HEK293 (cell line): ENCODE measurements at regions not wholly inside any gene's neighbourhood (a gene's known extent, or its start where the extent isn't known, plus 50 kb on each side); places are given as distances from the start of the nearest gene placed in this dataset.

ENCODE experiments used
- CTCF ChIA-PET: fragments of 350-600 bp; formaldehyde crosslinking; extraction: SDS; loops from one replicate; lab custom pipeline; 2021; ENCODE audit warnings: antibody characterized with exemption; lab: Yijun Ruan, JAX
- POLR2A ChIA-PET: fragments of 300-600 bp; formaldehyde crosslinking; extraction: SDS; loops from one replicate; lab custom pipeline; 2020; ENCODE audit warnings: antibody characterized with exemption, inconsistent platforms; lab: Yijun Ruan, JAX
- H3K27ac ChIP-seq: fragments of 200-500 bp; sonication (Bioruptor generic); 2 replicates; pipeline ENCODE4 v1.5.1; 2014; ENCODE audit warnings: low read depth, low read length, control low read depth, inconsistent platforms; ENCODE audit errors: extremely low read depth
- H3K36me3 ChIP-seq, 2 experiments: fragments of 200-500 bp in 1 of 2; sonication (Bioruptor generic) in 1 of 2; 1 replicate in 1 of 2; 2 replicates in 1 of 2; pipeline ENCODE4 v1.5.1; 2014 to 2017; ENCODE audit warnings: inconsistent platforms in 2 of 2, low read length in 2 of 2; ENCODE audit not compliant: control insufficient read depth in 2 of 2, insufficient read depth in 1 of 2
- H3K4me1 ChIP-seq: fragments of 200-500 bp; sonication (Bioruptor generic); 2 replicates; pipeline ENCODE4 v1.5.1; 2014; ENCODE audit warnings: mild to moderate bottlenecking, low read length, inconsistent platforms; ENCODE audit not compliant: control insufficient read depth, insufficient read depth
- H3K4me3 ChIP-seq: 2 replicates; pipeline ENCODE4 v1.5.1; 2011; ENCODE audit warnings: low read depth, mild to moderate bottlenecking, control low read depth, low read length, moderate library complexity
- H3K9me3 ChIP-seq: fragments of 200-500 bp; sonication (Bioruptor generic); 2 replicates; pipeline ENCODE4 v1.5.1; 2014; ENCODE audit warnings: low read depth, low read length, inconsistent platforms; ENCODE audit not compliant: control insufficient read depth, insufficient read depth
- GFI1B ChIP-seq: fragments of 450-650 bp; formaldehyde crosslinking; IDR thresholded peaks from 2 replicates; pipeline ENCODE4 v1.5.1; 2016; ENCODE audit warnings: missing biosample characterization, missing genetic modification characterization
- KLF1 ChIP-seq: fragments of 450-650 bp; formaldehyde crosslinking; IDR thresholded peaks from 2 replicates; pipeline ENCODE4 v1.5.1; 2016; ENCODE audit warnings: missing biosample characterization, missing genetic modification characterization
- KLF16 ChIP-seq: fragments of 450-650 bp; formaldehyde crosslinking; IDR thresholded peaks from 2 replicates; pipeline ENCODE4 v1.5.1; 2017; ENCODE audit warnings: missing biosample characterization, missing genetic modification characterization
- OSR2 ChIP-seq: fragments of 450-650 bp; formaldehyde crosslinking; IDR thresholded peaks from 2 replicates; pipeline ENCODE4 v1.5.1; 2016; ENCODE audit warnings: missing biosample characterization, missing genetic modification characterization
- PRDM6 ChIP-seq: fragments of 450-650 bp; formaldehyde crosslinking; IDR thresholded peaks from 2 replicates; pipeline ENCODE4 v1.5.1; 2017; ENCODE audit warnings: missing biosample characterization, missing genetic modification characterization
- SCRT1 ChIP-seq: fragments of 450-650 bp; formaldehyde crosslinking; IDR thresholded peaks from 2 replicates; pipeline ENCODE4 v1.5.1; 2016; ENCODE audit warnings: missing biosample characterization, missing genetic modification characterization, borderline replicate concordance
- TCF7L2 ChIP-seq: IDR thresholded peaks from 2 replicates; pipeline ENCODE4 v1.6.1; 2011; ENCODE audit warnings: low read depth, mild to moderate bottlenecking, inconsistent platforms, low read length, moderate library complexity, borderline replicate concordance
- ZBTB6 ChIP-seq: fragments of 450-650 bp; formaldehyde crosslinking; IDR thresholded peaks from 2 replicates; pipeline ENCODE4 v1.5.1; 2017; ENCODE audit warnings: missing biosample characterization, missing genetic modification characterization
- ZFP37 ChIP-seq: fragments of 450-650 bp; formaldehyde crosslinking; IDR thresholded peaks from 2 replicates; pipeline ENCODE4 v1.5.1; 2016; ENCODE audit warnings: missing biosample characterization, missing genetic modification characterization
- ZFP41 ChIP-seq: fragments of 450-650 bp; formaldehyde crosslinking; IDR thresholded peaks from 2 replicates; pipeline ENCODE4 v1.5.1; 2016; ENCODE audit warnings: missing biosample characterization, missing genetic modification characterization, borderline replicate concordance
- ZIC2 ChIP-seq: fragments of 450-650 bp; formaldehyde crosslinking; IDR thresholded peaks from 2 replicates; pipeline ENCODE4 v1.5.1; 2016; ENCODE audit warnings: missing biosample characterization, missing genetic modification characterization
- ZNF148 ChIP-seq: fragments of 450-650 bp; formaldehyde crosslinking; IDR thresholded peaks from 2 replicates; pipeline ENCODE4 v1.5.0; 2017; ENCODE audit warnings: missing biosample characterization, missing genetic modification characterization, borderline replicate concordance
- ZNF174 ChIP-seq: fragments of 450-650 bp; formaldehyde crosslinking; IDR thresholded peaks from 2 replicates; pipeline ENCODE4 v1.5.0; 2017; ENCODE audit warnings: missing biosample characterization, mild to moderate bottlenecking, missing genetic modification characterization
- ZNF221 ChIP-seq: fragments of 450-650 bp; formaldehyde crosslinking; IDR thresholded peaks from 2 replicates; pipeline ENCODE4 v1.5.1; 2017; ENCODE audit warnings: missing biosample characterization, missing genetic modification characterization, borderline replicate concordance
- ZNF274 ChIP-seq, 2 experiments: fragments of 200-500 bp in 1 of 2; fragments of 450-650 bp in 1 of 2; sonication (Bioruptor generic) in 1 of 2; formaldehyde crosslinking in 1 of 2; IDR thresholded peaks; 2 replicates each; pipeline versions ENCODE4 v1.5.1 to v1.6.1; 2014 to 2016; ENCODE audit warnings: borderline replicate concordance in 1 of 2, inconsistent platforms in 1 of 2, low read length in 1 of 2, missing biosample characterization in 1 of 2, missing genetic modification characterization in 1 of 2
- ZNF366 ChIP-seq: fragments of 450-650 bp; formaldehyde crosslinking; conservative IDR thresholded peaks from 2 replicates; pipeline ENCODE4 v1.5.1; 2016; ENCODE audit warnings: missing biosample characterization, missing genetic modification characterization
- ZNF391 ChIP-seq: fragments of 450-650 bp; formaldehyde crosslinking; IDR thresholded peaks from 2 replicates; pipeline ENCODE4 v1.5.1; 2016; ENCODE audit warnings: low read depth, missing biosample characterization, missing genetic modification characterization, borderline replicate concordance
- ZNF518A ChIP-seq: fragments of 450-650 bp; formaldehyde crosslinking; conservative IDR thresholded peaks from 2 replicates; pipeline ENCODE4 v1.5.1; 2016; ENCODE audit warnings: low read depth, missing biosample characterization, missing genetic modification characterization
- ZNF521 ChIP-seq: fragments of 450-650 bp; formaldehyde crosslinking; IDR thresholded peaks from 2 replicates; pipeline ENCODE4 v1.5.1; 2017; ENCODE audit warnings: missing biosample characterization, mild to moderate bottlenecking, missing genetic modification characterization
- ZNF549 ChIP-seq: fragments of 450-650 bp; IDR thresholded peaks from 2 replicates; pipeline ENCODE4 v1.5.1; 2018; ENCODE audit warnings: missing biosample characterization, missing genetic modification characterization, mild to moderate bottlenecking, inconsistent platforms, moderate library complexity
- ZNF580 ChIP-seq: fragments of 450-650 bp; formaldehyde crosslinking; IDR thresholded peaks from 2 replicates; pipeline ENCODE4 v1.5.1; 2016; ENCODE audit warnings: missing biosample characterization, missing genetic modification characterization
- ZNF596 ChIP-seq: fragments of 450-650 bp; IDR thresholded peaks from 2 replicates; pipeline ENCODE4 v1.5.0; 2018; ENCODE audit warnings: missing biosample characterization, mild to moderate bottlenecking, missing genetic modification characterization, moderate library complexity
- ZNF621 ChIP-seq: fragments of 450-650 bp; formaldehyde crosslinking; IDR thresholded peaks from 2 replicates; pipeline ENCODE4 v1.5.1; 2017; ENCODE audit warnings: missing biosample characterization, missing genetic modification characterization
- ZNF670 ChIP-seq: fragments of 450-650 bp; formaldehyde crosslinking; IDR thresholded peaks from 2 replicates; pipeline ENCODE4 v1.5.1; 2016; ENCODE audit warnings: missing biosample characterization, missing genetic modification characterization, low read depth
- ZNF791 ChIP-seq: fragments of 450-650 bp; formaldehyde crosslinking; IDR thresholded peaks from 2 replicates; pipeline ENCODE4 v1.5.1; 2016; ENCODE audit warnings: missing biosample characterization, missing genetic modification characterization
- ZNF792 ChIP-seq: fragments of 450-650 bp; formaldehyde crosslinking; IDR thresholded peaks from 2 replicates; pipeline ENCODE4 v1.5.1; 2016; ENCODE audit warnings: missing biosample characterization, missing genetic modification characterization
- ZNF837 ChIP-seq: fragments of 450-650 bp; formaldehyde crosslinking; IDR thresholded peaks from 2 replicates; pipeline ENCODE4 v1.5.1; 2016; ENCODE audit warnings: missing biosample characterization, missing genetic modification characterization

GRCh38 chr3:124453189-124453588 lies 277.1 kb upstream of the UMPS start:
- H3K9me3 ChIP-seq = no peaks in the 10 kb centered on the region
- TF ChIP-seq ZIC2 (tag by site-specific recombination) = no peak
- TF ChIP-seq ZNF791 (tag by site-specific recombination) = no peak
- no peak for TF ChIP-seq ZNF521
- no peak for TF ChIP-seq ZNF580
- TF ChIP-seq ZNF621 (tag by site-specific recombination) = no peak
- no peak for TF ChIP-seq GFI1B
- no peak for TF ChIP-seq ZFP37 (tag by site-specific recombination)
- TF ChIP-seq ZNF274 (IDR thresholded peaks at IDR 0.05; ENCODE audit: low read length) = no peak
- no peak for TF ChIP-seq ZNF274 (tag by site-specific recombination; IDR thresholded peaks at IDR 0.05; ENCODE audit: borderline replicate concordance)
- TF ChIP-seq SCRT1 = no peak
- TF ChIP-seq ZNF837 = no peak
- TF ChIP-seq ZFP41 (tag by site-specific recombination) = no peak
- no peak for TF ChIP-seq ZNF221 (tag by site-specific recombination)
- no peak for TF ChIP-seq ZNF148 (tag by site-specific recombination)
- no peak for TF ChIP-seq ZNF174 (tag by site-specific recombination)
- TF ChIP-seq PRDM6 = no peak
- TF ChIP-seq TCF7L2 = no peak
- no peak for TF ChIP-seq KLF16 (tag by site-specific recombination)
- ChIA-PET CTCF (interaction anchor here (0.7 kb wide), 1 partner anchor 64 kb away, joined by 5 read pairs; no protein-coding TSS in a partner anchor), POLR2A (no interaction called here)
- H3K27ac ChIP-seq = no peak overlapping the region
- H3K36me3 ChIP-seq = no peaks in the 10 kb centered on the region
- no peaks in the 10 kb centered on the region for H3K4me1 ChIP-seq
- no peak overlapping the region for H3K4me3 ChIP-seq

- Histone ChIP-seq H3K4me3 (no peak overlapping the region), H3K4me1 (no peaks in the 10 kb centered on the region), H3K27ac (no peak overlapping the region), H3K36me3 (no peaks in the 10 kb centered on the region), H3K9me3 (no peaks in the 10 kb centered on the region)
- ChIA-PET POLR2A (no interaction called here), CTCF (interaction anchor here (0.6 to 1.9 kb wide), 3 partner anchors 9 to 104 kb away, joined by 4 to 5 read pairs (median 4); no protein-coding TSS in a partner anchor)
- TF ChIP-seq ZNF391 (tag by site-specific recombination) (no peak), ZNF596 (tag by site-specific recombination) (no peak), ZBTB6 (tag by site-specific recombination) (no peak), KLF1 (tag by site-specific recombination) (no peak), ZNF518A (tag by site-specific recombination) (no peak), ZNF792 (tag by site-specific recombination) (no peak), ZNF366 (tag by site-specific recombination) (no peak), ZNF549 (tag by site-specific recombination) (no peak), OSR2 (tag by site-specific recombination) (no peak), ZNF670 (tag by site-specific recombination) (no peak)
Observed at GRCh38 chr3:124455891-124456290, 274.4 kb upstream of the UMPS start.
